Epidermal melanocyte (primary cell): ENCODE measurements at regions not wholly inside any gene's neighbourhood (a gene's known extent, or its start where the extent isn't known, plus 50 kb on each side); places are given as distances from the start of the nearest gene placed in this dataset.
"Not testable (repeated sequence)": the region's sequence is repeated elsewhere in the genome, so short reads cannot be mapped to it uniquely, and the experiment has no call there.

Experiments
- DNase-seq: peaks from one replicate; pipeline ENCODE4 v3.0.0; 2011; ENCODE audit warnings: low spot score; ENCODE audit not compliant: insufficient read length

GRCh38 chr22:48821346-48821690 lies 1006.4 kb downstream of the BRD1 start:
- DNase-seq: no peak

DNA sequence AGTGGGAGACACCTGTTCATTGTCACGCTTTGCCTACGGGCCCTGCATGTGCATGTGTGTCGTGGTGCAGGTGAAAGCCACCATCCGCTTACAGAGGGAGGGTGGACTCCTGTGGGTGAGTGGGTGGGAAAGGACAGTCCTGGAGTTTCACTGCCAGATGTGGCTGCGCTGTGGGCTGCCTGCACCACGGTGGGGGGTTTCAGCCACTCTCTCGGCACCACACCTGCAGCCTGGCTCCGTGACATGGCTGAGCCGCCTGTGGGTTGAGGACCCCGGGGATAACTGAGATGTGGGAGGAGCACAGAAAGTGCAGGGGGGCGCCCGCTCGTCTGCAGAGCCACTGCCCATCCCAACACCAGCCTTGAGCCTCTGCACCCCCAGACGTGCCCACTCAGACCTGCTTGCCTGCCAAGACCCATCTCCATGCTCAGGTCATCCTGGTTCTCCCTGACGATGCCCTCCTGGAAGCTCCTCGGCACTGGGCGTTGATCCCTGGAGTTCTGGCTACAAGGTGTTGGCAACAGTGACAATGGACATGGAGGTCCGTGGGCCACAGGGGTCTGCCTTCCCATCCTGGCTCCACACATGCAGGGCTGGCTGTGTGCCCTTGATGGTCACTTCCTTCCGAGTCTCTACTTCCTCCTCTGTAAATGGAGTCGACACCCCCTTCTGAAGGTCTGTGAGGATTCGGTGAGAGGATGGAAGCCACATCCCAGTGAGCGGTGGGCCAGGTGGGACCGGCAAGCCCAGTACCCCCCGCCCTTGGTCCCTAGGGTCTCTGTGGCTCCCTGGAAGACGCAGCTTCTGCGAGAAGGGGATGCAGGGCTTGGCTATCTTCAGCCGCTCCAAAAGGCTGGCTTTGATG lies 1007.0 kb downstream of the BRD1 start:
- no peak for DNase-seq

DNA sequence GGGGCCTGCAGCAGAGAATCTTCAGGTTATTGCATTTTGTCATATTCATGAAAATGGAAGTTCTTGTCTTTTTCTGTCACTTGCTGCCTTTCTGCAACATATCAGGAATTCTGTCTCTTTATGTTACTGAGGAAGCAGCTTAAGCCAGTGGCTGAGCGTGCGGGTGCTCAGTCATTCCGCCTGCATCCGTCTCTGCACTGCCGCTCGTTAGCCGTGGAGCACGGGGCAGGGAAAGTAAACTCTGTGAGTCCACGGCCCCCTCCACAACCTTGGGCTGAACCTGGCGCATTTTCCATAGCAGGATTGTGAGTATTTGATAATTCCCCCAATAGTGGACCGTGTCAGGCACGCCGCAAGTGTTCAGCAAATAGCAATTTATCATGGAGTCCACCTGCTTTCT lies 1007.7 kb downstream of the BRD1 start:
- DNase-seq: no peak

GRCh38 chr22:48819232-48819631 lies 1008.4 kb downstream of the BRD1 start:
- no peak for DNase-seq

DNA sequence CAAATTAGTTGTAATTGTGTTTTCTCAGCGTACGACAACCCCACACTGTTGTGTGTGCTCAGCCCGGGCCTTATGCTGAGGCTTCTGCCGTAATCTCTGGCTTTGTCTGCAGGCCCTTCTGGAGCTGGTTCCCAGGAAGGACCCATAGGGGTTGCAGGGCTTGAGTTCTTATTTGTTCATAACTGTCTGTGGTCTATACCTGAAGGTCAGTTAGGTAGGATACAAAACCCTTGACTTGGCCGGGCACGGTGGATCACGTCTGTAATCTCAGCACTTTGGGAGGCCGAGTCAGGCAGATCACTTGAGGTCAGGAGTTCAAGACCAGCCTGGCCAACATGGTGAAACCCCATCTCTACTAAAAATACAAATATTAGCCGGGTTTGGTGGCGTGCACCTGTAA lies 1010.2 kb downstream of the BRD1 start:
- DNase-seq: not testable (repeated sequence)

DNA sequence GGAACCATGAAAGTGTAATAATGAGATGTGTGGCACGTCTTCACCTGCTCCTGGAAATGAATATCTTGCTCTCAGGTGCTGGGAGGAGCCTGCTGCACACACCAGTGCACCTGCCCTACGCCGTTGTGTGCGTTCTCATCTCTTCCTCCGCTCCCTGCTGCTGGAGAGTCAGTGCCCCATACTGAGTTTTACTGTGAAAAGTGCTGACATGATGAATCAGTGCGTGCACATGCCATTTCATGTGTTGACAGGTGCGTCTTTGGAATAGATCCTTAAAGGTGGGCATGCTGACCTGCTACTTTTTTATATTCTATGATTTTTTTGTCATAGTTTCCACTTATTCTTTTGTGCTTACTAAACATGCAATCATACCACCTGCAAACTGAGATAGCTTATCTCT lies 1015.8 kb downstream of the BRD1 start:
- DNase-seq: no peak

DNA sequence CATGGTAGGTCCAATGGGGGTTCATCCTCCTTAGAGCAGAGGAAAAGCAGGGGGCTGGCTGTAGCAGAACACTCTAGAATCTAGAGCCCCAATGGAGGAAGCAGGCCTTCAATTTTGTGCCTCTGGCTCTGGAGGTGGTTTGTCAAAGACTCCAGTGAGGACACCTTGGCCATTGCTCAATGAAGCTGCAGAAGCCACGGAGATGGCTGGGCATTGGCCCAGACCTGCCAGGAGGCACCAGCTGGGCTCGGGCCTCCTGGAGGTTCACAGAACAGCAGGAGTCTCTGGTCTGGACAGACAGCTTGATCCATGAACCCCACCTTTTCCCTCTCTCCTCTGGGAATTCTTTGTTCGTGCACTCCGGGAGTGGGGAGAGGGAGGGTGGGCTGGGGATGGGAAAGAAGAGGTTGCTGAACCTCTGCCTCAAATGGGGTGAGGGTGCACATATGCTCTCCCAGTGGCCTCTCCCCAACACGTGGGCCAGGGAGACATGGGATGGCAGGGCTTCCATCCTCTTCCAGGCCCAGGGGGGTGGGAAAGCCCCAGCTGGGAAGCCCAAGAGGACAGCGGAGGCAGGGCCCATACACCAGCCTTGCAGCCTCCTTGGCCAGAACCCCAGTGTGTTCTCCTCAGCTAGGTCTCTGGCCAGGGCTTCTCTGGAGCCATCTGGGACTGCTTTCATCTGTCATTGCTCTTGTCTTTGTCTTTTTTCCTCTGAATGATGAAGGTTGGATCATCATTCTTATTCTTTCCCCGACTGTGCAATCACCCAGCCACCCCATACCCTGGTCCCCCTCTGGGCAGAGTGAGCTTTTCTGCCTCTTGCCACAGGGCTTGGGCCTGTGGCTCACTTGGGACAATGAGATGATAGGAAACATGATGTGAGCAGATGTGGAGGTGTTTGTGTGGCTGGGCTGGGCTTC lies 1019.4 kb downstream of the BRD1 start:
- no peak for DNase-seq

DNA sequence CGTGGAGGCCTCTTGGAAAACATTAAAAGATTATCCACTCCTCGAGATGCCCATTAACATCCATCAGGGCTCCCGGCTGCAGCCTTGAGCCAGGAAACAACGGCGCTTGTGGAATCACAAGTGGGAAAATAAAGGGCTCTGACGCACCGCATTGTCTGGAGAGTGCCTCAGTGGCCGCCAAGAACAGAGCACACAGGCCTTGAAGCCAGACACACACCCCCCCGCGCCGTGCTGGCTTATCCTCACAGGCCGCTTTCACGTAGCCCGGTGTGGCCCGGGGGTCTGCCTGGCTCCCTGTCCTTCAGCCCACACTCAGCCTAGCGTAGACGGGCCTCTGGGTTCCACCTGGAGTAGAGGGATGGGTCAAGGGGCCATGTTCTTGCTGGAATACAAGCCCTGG lies 1020.5 kb downstream of the BRD1 start:
- DNase-seq: no peak

DNA sequence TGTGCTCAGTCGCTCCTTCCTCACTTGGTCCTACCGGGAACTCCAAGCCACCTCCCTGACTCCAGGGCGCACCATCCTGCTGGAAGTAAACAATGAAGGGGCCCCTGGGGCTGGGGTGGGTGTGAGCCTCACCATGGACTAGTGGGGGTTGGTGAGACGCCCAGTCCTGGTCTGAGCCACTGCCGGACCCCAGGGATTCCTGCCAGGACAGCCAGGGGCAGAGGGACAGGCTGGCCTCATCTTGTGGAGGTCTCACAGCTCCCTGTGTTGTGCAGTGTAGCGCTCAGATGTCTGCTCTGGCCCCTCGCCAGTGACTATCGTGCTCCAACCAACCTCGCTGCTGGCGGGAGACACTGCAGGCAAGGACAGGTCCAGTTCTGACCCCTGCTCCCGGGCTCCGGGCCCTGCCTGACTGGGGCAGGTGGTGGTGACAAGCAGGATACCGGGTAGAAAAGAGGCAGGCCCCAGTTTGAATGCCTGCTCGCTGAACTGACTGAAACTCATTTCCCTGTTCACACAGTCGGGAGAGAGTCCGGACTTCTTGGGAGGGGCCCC lies 1021.4 kb downstream of the BRD1 start:
- DNase-seq: no peak

DNA sequence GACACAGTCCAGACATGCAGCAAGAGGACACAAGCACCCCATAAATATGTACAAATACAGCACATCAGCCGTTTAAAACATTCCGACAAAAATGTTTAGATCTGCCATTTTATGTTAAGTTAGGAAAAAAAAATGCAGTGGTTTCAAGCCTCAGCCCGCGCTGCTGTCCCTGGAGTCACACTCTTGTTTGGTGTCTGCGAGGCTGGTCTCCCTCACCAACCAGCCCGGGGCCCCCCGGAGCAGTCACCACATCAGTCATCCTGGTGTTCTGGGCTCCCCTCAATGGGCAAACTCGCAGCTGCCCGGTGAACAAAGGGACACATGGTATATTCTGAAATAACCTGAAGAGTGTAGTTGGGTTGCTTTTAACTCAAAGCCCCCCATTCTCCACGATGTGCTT lies 1022.2 kb downstream of the BRD1 start:
- DNase-seq: no peak

DNA sequence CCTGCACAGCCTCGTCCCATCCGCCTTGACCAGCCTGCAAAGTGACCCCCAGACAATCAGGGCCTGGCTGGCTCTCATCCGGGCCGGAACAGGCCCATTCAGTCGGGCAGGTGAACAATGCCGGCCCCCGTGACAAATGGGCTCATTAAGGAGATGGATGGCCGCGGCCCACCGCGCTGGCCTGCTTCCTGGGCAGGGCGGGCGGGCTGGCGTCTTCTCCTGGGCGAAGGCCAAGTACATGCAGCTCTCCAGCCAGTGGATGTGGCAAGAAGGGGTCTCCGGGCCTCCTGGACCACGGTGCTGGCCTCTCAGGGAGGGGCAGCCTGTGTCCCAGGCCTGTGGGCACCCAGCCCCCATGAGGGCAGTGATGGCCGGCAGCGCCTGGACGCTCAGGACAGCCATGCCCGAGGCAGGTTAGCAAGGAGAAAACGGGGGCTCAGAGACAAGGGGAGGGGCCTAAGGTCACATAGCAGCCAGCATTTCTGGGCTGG lies 1022.8 kb downstream of the BRD1 start:
- no peak for DNase-seq

GRCh38 chr22:48803948-48804810 lies 1023.5 kb downstream of the BRD1 start:
- no peak for DNase-seq

DNA sequence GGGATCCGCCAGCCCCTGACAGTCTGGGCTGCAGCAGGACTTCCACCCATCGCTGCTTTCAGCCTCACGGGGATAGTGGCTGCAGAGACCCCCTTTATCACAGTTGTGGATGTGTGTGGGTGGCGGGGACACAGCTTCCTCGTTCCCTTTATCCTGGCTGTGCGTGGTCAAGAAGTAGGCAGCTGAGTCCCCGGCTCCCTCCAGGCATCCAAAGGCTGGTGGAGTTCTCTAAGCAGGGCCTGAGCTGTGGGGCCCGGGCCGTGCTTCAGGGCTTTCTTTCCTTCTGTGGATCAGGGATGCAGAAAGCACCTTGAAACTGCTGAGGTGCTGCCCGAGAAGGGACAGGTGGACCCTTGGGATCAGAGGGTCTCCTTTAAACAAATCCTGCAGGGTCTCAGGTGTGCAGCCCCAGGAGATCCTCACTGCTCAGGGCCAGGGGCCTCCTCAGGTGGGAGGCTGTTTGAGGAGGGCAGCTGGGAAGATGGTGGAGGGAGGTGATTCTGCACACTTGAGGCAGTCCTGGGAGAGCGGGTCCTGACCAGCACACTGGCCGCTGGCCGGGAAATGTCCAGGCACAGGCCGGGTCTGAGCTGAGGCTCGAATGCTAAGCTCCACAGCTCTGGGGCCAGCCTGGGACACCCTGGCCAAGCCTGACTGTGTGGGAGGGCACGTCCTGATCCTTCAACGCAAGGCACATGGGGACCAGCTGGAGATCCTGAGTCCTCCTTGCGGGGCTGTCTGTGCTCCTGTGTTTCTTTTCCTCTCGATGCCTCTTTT lies 1024.3 kb downstream of the BRD1 start:
- no peak for DNase-seq

DNA sequence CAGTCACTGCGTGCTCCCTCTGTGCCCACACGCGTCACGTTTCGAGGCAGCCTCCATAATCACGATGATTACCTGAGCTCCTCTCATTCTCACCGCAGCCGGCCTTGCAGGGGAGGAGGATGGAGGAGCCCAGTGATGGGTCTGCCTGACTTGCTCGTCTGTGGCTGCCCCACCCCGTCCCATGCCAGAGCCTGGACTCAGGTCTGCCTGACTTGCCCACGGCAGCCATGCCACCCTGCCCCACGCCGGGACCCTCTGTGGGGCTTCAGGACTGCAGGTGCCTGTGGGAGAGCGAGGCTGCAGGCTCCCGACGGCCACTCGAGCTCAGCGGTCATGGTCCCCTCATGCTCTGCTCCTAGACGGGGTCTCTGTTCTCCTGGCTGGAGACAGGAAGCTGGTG lies 1025.1 kb downstream of the BRD1 start:
- no peak for DNase-seq

DNA sequence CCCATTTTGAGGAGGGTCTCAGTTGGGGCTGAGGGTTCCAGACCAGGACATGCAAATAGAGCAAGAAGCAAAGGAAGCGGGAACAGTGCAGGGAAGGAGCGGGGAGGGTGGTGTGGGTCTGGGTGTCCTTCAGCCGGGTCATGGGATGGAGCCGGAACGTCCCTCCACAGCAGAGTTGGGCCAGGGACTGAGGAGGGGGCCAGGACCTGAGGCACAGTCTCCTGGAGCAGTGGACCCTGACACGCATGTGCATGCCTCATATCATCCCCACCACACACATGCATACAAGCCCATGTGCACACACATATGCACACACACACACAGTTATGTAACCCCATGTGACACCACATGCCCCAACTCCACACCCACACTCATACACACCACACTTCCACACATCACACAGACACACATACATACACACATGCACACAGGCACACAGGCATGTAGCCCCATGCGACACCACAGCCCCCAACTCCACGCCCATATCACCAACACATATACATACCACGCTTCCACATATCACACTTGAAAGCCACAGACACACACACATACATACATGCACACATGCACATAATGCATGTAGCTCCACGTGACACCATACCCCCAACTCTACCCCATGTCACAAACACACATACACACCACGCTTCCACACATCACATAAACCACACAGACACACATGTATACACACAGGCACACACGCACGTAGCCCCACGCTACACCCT lies 1026.6 kb downstream of the BRD1 start:
- DNase-seq: no peak

GRCh38 chr22:48800036-48800885 lies 1027.4 kb downstream of the BRD1 start:
- DNase-seq: no peak

- no peak for DNase-seq
These were observed 1028.3 kb downstream of the BRD1 start for GRCh38 chr22:48799227-48799970.
